HEK293T (cell line): ENCODE measurements at regions not wholly inside any gene's neighbourhood (a gene's known extent, or its start where the extent isn't known, plus 50 kb on each side); places are given as distances from the start of the nearest gene placed in this dataset.

Source experiments
- ARNT ChIP-seq: fragments of 450-650 bp; IDR thresholded peaks from 2 replicates; pipeline ENCODE4 v1.6.1; 2017; ENCODE audit warnings: mild to moderate bottlenecking
- BHLHE40 ChIP-seq: fragments of 450-650 bp; IDR thresholded peaks from 2 replicates; pipeline ENCODE4 v1.6.1; 2016; ENCODE audit warnings: mild to moderate bottlenecking, moderate library complexity, borderline replicate concordance
- CTBP1 ChIP-seq: fragments of 450-650 bp; IDR thresholded peaks from 2 replicates; pipeline ENCODE4 v1.6.1; 2016; ENCODE audit warnings: borderline replicate concordance
- FOXA1 ChIP-seq: fragments of 450-650 bp; IDR thresholded peaks from 2 replicates; pipeline ENCODE4 v1.6.1; 2016; ENCODE audit warnings: mild to moderate bottlenecking
- FOXK2 ChIP-seq: fragments of 450-650 bp; IDR thresholded peaks from 2 replicates; pipeline ENCODE4 v1.6.1; 2016; ENCODE audit warnings: mild to moderate bottlenecking
- HDGF ChIP-seq: fragments of 450-650 bp; IDR thresholded peaks from 2 replicates; pipeline ENCODE4 v1.6.1; 2017; ENCODE audit warnings: antibody characterized with exemption, borderline replicate concordance
- SP1 ChIP-seq: fragments of 450-650 bp; IDR thresholded peaks from 2 replicates; pipeline ENCODE4 v1.6.1; 2017
- SUZ12 ChIP-seq: fragments of 450-650 bp; IDR thresholded peaks from 2 replicates; pipeline ENCODE4 v1.6.1; 2016; ENCODE audit warnings: mild to moderate bottlenecking
- TARDBP ChIP-seq: fragments of 450-650 bp; IDR thresholded peaks from 2 replicates; pipeline ENCODE4 v1.6.1; 2016
- ZNF384 ChIP-seq: fragments of 450-650 bp; IDR thresholded peaks from 2 replicates; pipeline ENCODE4 v1.6.1; 2016
- TF ChIP-seq, protein P1 (sequence below): fragments of 450-650 bp; IDR thresholded peaks from 2 replicates; pipeline ENCODE4 v1.6.1; 2016

DNA sequence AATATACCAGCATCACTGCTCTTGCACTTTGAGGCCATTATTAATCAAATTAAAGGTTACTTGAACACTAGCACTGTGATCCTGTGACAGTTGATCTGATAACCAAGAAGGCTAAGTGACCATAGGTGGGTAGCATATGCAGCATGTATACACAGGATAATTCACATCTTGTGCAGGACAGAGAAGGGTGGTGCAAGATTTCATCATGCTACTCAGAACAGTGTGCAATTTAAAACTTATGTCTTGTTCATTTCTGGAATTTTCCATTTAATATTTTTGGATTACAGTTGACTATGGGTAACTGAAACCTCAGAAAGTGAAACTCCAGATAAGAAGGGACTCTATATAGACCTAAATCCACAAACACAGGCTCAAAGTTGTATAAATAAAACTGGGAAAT is 78.2 kb upstream of the PDE5A start:
- TF ChIP-seq, protein P1, sequence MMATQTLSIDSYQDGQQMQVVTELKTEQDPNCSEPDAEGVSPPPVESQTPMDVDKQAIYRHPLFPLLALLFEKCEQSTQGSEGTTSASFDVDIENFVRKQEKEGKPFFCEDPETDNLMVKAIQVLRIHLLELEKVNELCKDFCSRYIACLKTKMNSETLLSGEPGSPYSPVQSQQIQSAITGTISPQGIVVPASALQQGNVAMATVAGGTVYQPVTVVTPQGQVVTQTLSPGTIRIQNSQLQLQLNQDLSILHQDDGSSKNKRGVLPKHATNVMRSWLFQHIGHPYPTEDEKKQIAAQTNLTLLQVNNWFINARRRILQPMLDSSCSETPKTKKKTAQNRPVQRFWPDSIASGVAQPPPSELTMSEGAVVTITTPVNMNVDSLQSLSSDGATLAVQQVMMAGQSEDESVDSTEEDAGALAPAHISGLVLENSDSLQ, result no peak
- no peak for TF ChIP-seq BHLHE40
- TF ChIP-seq FOXA1, result no peak
- no peak for TF ChIP-seq TARDBP
- TF ChIP-seq ZNF384, result no peak
- TF ChIP-seq FOXK2, result no peak
- TF ChIP-seq SP1, result no peak
- TF ChIP-seq ARNT, result no peak
- TF ChIP-seq HDGF, result no peak
- no peak for TF ChIP-seq CTBP1
- no peak for TF ChIP-seq SUZ12
